LNCAP (cell line): ENCODE measurements at regions not wholly inside any gene's neighbourhood (a gene's known extent, or its start where the extent isn't known, plus 50 kb on each side); places are given as distances from the start of the nearest gene placed in this dataset.
A peak's percentile ranks its signal among the peaks of the same experiment; 100 is the strongest.

Experiments
- TF ChIP-seq, protein P1 (sequence below): fragments of 450-650 bp; IDR thresholded peaks from 2 replicates; pipeline ENCODE4 v1.5.1; 2017; ENCODE audit warnings: mild to moderate bottlenecking

GRCh38 chr6:152874846-152875568 is 107.8 kb downstream of the FBXO5 start:
- TF ChIP-seq, protein P1, sequence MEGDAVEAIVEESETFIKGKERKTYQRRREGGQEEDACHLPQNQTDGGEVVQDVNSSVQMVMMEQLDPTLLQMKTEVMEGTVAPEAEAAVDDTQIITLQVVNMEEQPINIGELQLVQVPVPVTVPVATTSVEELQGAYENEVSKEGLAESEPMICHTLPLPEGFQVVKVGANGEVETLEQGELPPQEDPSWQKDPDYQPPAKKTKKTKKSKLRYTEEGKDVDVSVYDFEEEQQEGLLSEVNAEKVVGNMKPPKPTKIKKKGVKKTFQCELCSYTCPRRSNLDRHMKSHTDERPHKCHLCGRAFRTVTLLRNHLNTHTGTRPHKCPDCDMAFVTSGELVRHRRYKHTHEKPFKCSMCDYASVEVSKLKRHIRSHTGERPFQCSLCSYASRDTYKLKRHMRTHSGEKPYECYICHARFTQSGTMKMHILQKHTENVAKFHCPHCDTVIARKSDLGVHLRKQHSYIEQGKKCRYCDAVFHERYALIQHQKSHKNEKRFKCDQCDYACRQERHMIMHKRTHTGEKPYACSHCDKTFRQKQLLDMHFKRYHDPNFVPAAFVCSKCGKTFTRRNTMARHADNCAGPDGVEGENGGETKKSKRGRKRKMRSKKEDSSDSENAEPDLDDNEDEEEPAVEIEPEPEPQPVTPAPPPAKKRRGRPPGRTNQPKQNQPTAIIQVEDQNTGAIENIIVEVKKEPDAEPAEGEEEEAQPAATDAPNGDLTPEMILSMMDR: no peak

- TF ChIP-seq, protein P1: no peak
These were observed 103.2 kb downstream of the FBXO5 start for GRCh38 chr6:152879681-152880080.

GRCh38 chr6:152893187-152893586 is 89.7 kb downstream of the FBXO5 start:
- TF ChIP-seq, protein P1: no peak

DNA sequence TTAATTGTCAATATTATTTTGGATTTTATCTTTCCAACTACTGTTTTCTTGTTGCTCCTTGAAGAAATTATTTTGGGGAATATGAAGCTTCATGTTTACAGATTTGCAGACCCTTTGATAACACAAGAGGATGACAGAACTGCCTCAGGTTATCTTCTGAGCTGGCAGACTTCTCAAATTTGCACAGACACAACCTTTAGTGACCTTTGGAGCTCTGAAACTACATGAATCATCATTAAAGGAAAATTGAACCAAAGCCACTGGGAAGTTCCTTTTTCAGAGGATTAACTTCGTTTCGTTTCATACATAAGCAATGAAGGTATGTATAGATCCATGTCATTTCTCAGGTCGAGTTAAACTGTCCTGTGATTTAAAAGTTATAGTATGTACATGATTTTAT is 85.9 kb downstream of the FBXO5 start:
- TF ChIP-seq, protein P1: no peak

DNA sequence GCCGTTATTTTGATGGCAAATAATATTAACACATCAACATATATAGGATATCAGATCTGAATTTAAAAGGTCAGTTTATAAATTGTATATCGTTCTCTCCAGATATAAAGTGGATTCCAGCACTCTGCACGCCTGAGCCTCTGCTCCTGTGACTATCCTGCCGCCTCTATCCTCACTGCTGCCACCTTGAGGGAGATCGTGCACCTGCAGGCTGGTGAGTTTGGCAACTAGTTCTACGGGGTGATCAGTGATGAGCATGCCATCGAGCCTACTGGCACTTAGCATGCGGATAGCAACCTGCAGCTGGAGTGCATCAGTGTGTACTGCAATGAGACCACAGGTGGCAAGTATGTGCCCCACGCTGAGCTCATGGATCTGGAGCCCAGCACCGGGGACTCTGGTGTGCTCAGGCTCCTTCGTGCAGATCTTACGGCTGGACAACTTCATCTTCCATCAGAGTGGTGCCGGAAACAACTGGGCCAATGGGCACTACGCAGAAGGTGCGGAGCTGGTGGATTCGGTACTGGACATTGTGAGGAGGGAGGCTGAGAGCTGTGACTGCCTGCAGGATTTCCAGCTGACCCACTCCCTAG is 84.9 kb downstream of the FBXO5 start:
- TF ChIP-seq, protein P1: peak; percentile 92

DNA sequence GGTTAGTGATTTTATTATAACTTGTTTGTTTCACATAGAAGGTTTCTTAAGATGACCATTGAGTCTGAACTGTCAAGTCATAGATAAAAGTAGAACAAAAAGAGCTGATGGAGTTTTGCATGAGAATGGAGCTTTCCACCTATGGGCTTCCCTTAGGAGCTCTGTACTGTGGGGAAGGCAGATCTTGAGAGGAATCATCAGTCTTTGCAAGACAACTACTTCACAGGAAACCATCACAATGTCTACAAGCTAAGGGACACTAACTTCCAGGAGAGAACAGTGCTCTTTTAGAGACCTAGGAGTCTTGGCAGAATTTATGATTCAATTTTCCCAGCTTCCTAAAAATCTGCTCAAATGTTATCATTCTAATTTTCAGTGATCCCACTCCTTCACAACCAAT is 78.2 kb downstream of the FBXO5 start:
- TF ChIP-seq, protein P1: no peak

GRCh38 chr6:152905551-152906299 is 77.1 kb downstream of the FBXO5 start:
- TF ChIP-seq, protein P1: no peak
